ENCODE measurements at regions not wholly inside any gene's neighbourhood (a gene's known extent, or its start where the extent isn't known, plus 50 kb on each side); places are given as distances from the start of the nearest gene placed in this dataset.

DNA sequence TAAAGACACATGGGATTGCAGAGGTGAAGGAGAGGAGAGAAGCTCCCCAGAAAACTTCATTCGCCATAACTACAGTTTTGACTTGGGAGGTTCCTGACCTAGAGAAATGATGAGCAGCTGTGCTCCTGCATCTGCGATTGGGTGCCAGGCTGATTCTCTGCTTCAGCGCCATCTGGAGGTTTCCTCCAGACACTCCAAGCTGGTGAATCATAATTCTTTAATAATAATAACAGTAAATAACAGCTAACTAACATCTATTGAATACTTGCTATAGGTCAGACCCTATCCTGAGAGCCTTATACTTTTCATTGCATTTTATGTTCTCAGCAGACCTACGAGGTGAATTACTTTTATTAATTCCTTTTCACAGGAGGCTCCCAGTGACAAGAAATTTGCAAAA, 575.8 kb downstream of the TOX3 start:
- no peak overlapping the region for H3K9ac ChIP-seq (ENCODE audit: low read length in 5 of 5)
- H3K9me3 ChIP-seq (ENCODE audit: control insufficient read depth in 5 of 5, low read length in 5 of 5), result no peaks in the 10 kb centered on the region
- no peaks in the 10 kb centered on the region for H3K36me3 ChIP-seq (ENCODE audit: control insufficient read depth in 5 of 5, insufficient read depth in 5 of 5, low read length in 5 of 5)
- no peak overlapping the region for H3K27ac ChIP-seq (ENCODE audit: low read depth, low read length)
- H3K4me3 ChIP-seq (ENCODE audit: low read depth in 1 of 5, low read length in 5 of 5), result no peak overlapping the region
- H3K27me3 ChIP-seq (ENCODE audit: control insufficient read depth in 5 of 5, insufficient read depth in 4 of 5, low read length in 5 of 5), result no peaks in the 10 kb centered on the region
- no peaks in the 10 kb centered on the region for H3K4me1 ChIP-seq (ENCODE audit: control insufficient read depth in 5 of 5, insufficient read depth in 5 of 5, low read length in 5 of 5)

DNA sequence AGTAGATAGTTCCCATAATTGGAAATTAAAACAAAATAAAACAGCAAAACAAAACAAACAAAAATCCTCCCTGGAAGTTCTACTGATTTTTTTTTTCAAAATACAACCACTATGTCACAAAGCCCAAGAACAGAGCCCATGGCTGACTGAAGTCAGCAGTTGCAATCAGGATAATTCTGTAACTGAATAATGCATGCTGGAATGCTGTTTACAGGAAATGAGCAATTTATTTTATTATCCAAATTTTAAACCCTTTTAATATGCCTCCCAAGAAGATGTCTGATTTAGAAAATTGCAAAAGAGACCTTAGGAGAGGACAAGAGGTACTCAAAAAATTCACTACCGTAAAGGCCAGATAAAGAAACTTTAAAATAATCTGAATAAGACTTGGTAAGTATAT, 578.2 kb downstream of the TOX3 start:
- H3K36me3 ChIP-seq (ENCODE audit: control insufficient read depth in 5 of 5, insufficient read depth in 5 of 5, low read length in 5 of 5), result no peaks in the 10 kb centered on the region
- H3K27ac ChIP-seq (ENCODE audit: low read depth, low read length), result no peak overlapping the region
- H3K4me3 ChIP-seq (ENCODE audit: low read depth in 1 of 5, low read length in 5 of 5), result no peak overlapping the region
- H3K4me1 ChIP-seq (ENCODE audit: control insufficient read depth in 5 of 5, insufficient read depth in 5 of 5, low read length in 5 of 5), result no peaks in the 10 kb centered on the region
- H3K9ac ChIP-seq (ENCODE audit: low read length in 5 of 5), result no peak overlapping the region
- H3K9me3 ChIP-seq (ENCODE audit: control insufficient read depth in 5 of 5, low read length in 5 of 5), result no peaks in the 10 kb centered on the region
- peaks cover 0 to 3% (median 0%) of the 10 kb centered on the region in 5 donors for H3K27me3 ChIP-seq (ENCODE audit: control insufficient read depth in 5 of 5, insufficient read depth in 4 of 5, low read length in 5 of 5)

DNA sequence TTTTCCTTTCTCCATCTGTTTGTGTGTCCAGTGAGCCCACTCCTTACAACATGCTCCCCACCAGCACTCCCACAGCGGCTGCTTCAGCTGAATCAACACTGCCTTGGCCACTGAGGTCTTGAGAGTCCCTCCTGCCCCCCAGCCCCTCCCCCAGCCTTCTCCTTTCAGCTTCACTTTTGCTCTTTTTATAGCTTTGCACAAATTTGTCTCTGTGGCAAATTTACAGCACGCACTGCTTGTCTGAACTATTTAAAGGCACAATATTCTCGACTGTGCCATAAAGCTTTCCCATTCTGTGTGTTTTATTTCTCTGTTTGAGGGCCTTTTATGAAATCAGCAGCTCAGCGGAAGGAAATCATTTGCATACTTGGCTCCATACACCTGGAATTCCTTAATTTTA, 579.3 kb downstream of the TOX3 start:
- Histone ChIP-seq H3K9me3 (ENCODE audit: control insufficient read depth in 5 of 5, low read length in 5 of 5) (no peaks in the 10 kb centered on the region), H3K27me3 (ENCODE audit: control insufficient read depth in 5 of 5, insufficient read depth in 4 of 5, low read length in 5 of 5) (peaks cover 0 to 5% (median 0%) of the 10 kb centered on the region in 5 donors), H3K4me3 (ENCODE audit: low read depth in 1 of 5, low read length in 5 of 5) (no peak overlapping the region), H3K36me3 (ENCODE audit: control insufficient read depth in 5 of 5, insufficient read depth in 5 of 5, low read length in 5 of 5) (no peaks in the 10 kb centered on the region), H3K9ac (ENCODE audit: low read length in 5 of 5) (no peak overlapping the region), H3K4me1 (ENCODE audit: control insufficient read depth in 5 of 5, insufficient read depth in 5 of 5, low read length in 5 of 5) (no peaks in the 10 kb centered on the region), H3K27ac (ENCODE audit: low read depth, low read length) (no peak overlapping the region)

DNA sequence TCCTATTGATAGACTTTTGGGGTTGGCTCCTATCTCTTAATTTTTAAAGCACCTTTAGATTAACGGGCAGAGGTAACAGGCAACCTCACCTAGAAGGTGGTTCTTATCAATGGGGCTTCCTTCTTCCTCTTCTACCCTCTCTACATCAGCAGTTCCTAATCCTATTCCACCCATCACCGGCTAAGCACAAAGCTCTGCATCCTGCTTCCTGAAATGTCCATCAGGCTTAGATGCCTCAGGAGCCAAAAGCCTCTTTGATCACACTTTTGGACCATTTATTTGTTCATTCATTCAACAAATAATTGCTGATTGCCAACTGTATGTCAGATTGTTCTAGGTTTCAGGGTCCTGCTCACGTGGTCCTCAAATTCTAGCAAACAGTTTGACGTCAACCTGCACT, 586.0 kb downstream of the TOX3 start:
- Histone ChIP-seq H3K27ac (ENCODE audit: low read depth, low read length) (no peak overlapping the region), H3K27me3 (ENCODE audit: control insufficient read depth in 5 of 5, insufficient read depth in 4 of 5, low read length in 5 of 5) (peaks cover 0 to 6% (median 0%) of the 10 kb centered on the region in 5 donors), H3K9ac (ENCODE audit: low read length in 5 of 5) (no peak overlapping the region), H3K4me3 (ENCODE audit: low read depth in 1 of 5, low read length in 5 of 5) (no peak overlapping the region), H3K4me1 (ENCODE audit: control insufficient read depth in 5 of 5, insufficient read depth in 5 of 5, low read length in 5 of 5) (no peaks in the 10 kb centered on the region), H3K36me3 (ENCODE audit: control insufficient read depth in 5 of 5, insufficient read depth in 5 of 5, low read length in 5 of 5) (no peaks in the 10 kb centered on the region), H3K9me3 (ENCODE audit: control insufficient read depth in 5 of 5, low read length in 5 of 5) (no peaks in the 10 kb centered on the region)

DNA sequence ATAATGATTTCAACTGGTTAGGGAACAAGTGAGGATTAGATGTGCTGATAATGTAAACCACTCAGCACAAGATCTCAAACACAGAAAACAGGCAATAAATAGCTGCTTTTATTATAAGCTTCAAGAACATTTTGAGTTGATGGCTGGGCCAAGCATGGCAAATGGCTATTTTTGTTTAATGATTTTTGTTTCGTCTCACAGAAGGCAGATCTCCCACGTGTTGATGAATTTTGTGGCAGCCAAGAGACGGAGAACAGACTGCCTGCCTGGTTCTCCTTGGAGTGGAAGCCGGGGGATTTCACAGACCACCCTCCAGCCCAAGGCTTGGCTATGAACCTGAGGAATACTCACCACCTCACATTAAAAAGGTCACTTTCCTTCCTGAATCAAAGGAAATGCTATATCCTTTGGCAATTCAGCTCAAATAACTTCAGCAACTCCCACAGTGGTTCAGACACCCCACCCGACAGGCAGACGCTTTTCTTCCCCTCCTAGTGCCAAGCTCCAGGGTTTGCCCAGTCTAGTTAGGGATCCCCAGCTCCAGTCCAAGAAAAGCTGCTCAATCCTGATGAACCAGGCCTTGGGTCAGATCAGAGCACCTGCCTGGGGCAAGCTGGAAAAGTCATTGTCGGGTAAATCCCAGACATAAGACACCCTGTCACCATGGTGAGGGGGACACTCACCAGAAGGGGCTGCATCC, 593.5 kb downstream of the TOX3 start:
- no peaks in the 10 kb centered on the region for H3K4me1 ChIP-seq (ENCODE audit: control insufficient read depth in 5 of 5, insufficient read depth in 5 of 5, low read length in 5 of 5)

DNA sequence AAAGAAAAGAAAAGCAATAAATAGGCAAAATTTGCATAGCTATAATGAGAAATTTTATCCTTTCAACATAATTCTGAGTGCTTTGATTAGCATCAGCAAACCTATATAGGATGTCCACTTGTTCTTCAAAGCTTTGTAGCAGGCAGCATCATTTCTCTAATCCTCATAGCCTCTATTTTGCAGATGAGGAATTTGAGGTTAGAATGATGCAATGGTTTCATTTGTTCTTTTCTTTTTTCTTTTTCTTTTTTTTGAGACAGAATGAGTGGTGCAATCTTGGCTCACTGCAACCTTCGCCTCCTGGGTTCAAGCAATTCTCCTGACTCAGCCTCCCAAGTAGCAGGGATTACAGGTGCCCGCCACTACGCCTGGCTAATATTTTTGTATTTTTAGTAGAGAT, 594.4 kb downstream of the TOX3 start:
- Histone ChIP-seq H3K36me3 (ENCODE audit: control insufficient read depth in 5 of 5, insufficient read depth in 5 of 5, low read length in 5 of 5) (no peaks in the 10 kb centered on the region), H3K27me3 (ENCODE audit: control insufficient read depth in 5 of 5, insufficient read depth in 4 of 5, low read length in 5 of 5) (peaks cover 4 to 7% (median 5%) of the 10 kb centered on the region in 5 donors), H3K9me3 (ENCODE audit: control insufficient read depth in 5 of 5, low read length in 5 of 5) (no peaks in the 10 kb centered on the region), H3K4me1 (ENCODE audit: control insufficient read depth in 5 of 5, insufficient read depth in 5 of 5, low read length in 5 of 5) (no peaks in the 10 kb centered on the region), H3K4me3 (ENCODE audit: low read depth in 1 of 5, low read length in 5 of 5) (no peak overlapping the region), H3K9ac (ENCODE audit: low read length in 5 of 5) (no peak overlapping the region), H3K27ac (ENCODE audit: low read depth, low read length) (no peak overlapping the region)

More for the DNA sequence above, 593.5 kb downstream of the TOX3 start:
- Histone ChIP-seq H3K9ac (ENCODE audit: low read length in 5 of 5) (no peak overlapping the region), H3K4me3 (ENCODE audit: low read depth in 1 of 5, low read length in 5 of 5) (no peak overlapping the region), H3K27me3 (ENCODE audit: control insufficient read depth in 5 of 5, insufficient read depth in 4 of 5, low read length in 5 of 5) (peaks cover 4 to 7% (median 5%) of the 10 kb centered on the region in 5 donors), H3K36me3 (ENCODE audit: control insufficient read depth in 5 of 5, insufficient read depth in 5 of 5, low read length in 5 of 5) (no peaks in the 10 kb centered on the region), H3K27ac (ENCODE audit: low read depth, low read length) (no peak overlapping the region), H3K9me3 (ENCODE audit: control insufficient read depth in 5 of 5, low read length in 5 of 5) (no peaks in the 10 kb centered on the region)

DNA sequence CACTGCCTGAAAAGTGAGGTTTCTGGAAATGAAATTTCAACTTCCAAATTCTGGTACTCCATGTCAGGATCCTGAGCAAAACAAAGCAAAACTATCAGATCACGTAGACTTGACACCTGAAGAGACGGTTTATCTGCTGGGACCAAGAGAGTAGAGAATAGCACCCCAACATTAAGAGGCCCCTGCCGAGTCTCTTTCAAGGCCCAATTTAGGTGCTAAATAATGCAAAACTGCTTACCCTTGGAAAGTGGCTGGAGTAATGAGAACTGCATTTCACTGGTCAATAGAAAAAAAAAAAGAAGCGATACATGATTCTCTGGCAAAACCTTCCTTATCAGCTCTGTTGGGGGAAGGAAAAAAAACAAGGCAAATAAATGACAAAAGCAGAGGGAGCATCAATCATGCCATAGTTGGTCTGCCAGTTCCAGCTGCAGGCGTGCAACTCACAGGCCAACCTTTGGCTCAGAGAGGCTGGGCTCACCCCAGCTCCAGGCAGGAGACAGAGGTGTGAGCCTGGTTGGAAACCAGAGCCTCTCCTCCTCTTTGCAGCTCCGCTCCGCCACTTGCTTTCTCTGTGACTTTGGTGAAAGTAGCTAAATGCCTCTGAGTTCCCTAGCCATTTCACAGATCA, 595.2 kb downstream of the TOX3 start:
- Histone ChIP-seq H3K9me3 (ENCODE audit: control insufficient read depth in 5 of 5, low read length in 5 of 5) (no peaks in the 10 kb centered on the region), H3K36me3 (ENCODE audit: control insufficient read depth in 5 of 5, insufficient read depth in 5 of 5, low read length in 5 of 5) (no peaks in the 10 kb centered on the region), H3K27me3 (ENCODE audit: control insufficient read depth in 5 of 5, insufficient read depth in 4 of 5, low read length in 5 of 5) (peaks cover 4 to 7% (median 5%) of the 10 kb centered on the region in 5 donors), H3K9ac (ENCODE audit: low read length in 5 of 5) (no peak overlapping the region), H3K4me1 (ENCODE audit: control insufficient read depth in 5 of 5, insufficient read depth in 5 of 5, low read length in 5 of 5) (no peaks in the 10 kb centered on the region), H3K27ac (ENCODE audit: low read depth, low read length) (no peak overlapping the region), H3K4me3 (ENCODE audit: low read depth in 1 of 5, low read length in 5 of 5) (no peak overlapping the region)

DNA sequence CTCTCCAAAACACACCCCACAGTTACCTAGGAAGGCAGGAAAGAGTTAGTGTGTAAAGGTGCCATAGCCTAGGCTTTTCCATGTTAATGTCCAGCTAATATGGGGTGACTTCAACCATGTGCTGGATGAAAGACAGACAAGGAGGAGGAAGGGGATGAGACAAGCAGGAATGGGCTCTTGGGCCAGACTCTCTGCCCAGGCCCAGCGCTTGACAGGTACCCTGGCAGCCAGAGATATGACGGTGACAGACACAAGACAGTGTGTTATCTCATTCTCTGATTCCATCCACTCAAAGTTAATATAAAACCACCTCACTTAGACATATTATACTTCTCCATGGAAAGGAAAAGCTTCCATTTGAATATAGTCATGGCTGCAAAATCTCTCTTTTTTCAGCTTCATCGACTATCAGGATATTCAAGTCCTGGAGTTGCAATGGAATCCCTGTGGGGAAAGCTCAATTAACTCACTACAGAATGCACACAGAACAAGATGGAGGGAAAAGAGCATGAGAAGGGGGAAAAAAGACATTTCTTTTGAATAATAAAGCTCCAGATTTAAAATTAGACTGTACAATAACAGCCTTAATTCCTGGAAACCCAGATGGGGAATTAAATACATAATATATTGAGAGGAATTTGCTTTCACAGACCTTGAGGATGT, 596.7 kb downstream of the TOX3 start:
- no peaks in the 10 kb centered on the region for H3K36me3 ChIP-seq (ENCODE audit: control insufficient read depth in 5 of 5, insufficient read depth in 5 of 5, low read length in 5 of 5)
- H3K9ac ChIP-seq (ENCODE audit: low read length in 5 of 5), result no peak overlapping the region
- no peak overlapping the region for H3K4me3 ChIP-seq (ENCODE audit: low read depth in 1 of 5, low read length in 5 of 5)
- no peak overlapping the region for H3K27ac ChIP-seq (ENCODE audit: low read depth, low read length)
- peaks cover 4 to 7% (median 5%) of the 10 kb centered on the region in 5 donors for H3K27me3 ChIP-seq (ENCODE audit: control insufficient read depth in 5 of 5, insufficient read depth in 4 of 5, low read length in 5 of 5)
- no peaks in the 10 kb centered on the region for H3K9me3 ChIP-seq (ENCODE audit: control insufficient read depth in 5 of 5, low read length in 5 of 5)
- no peaks in the 10 kb centered on the region for H3K4me1 ChIP-seq (ENCODE audit: control insufficient read depth in 5 of 5, insufficient read depth in 5 of 5, low read length in 5 of 5)

DNA sequence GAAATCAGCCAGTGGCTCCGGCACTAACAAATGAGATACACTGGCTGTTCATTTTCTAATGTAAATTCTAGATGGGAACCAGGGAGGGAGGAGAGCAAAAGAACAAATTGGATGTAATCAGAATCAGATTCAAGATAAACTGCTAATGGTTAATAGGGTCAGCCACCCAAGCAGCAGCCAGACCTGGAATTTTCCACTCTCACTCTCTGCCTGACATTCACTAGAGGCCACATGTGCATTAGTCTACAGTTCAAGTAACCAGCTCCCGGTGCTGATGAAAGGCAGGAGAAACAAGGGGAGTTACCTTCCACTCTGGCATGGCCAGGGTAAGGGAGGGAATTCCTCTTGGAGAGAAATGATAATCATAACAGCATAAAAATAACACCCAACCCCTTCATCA, 597.7 kb downstream of the TOX3 start:
- Histone ChIP-seq H3K9ac (ENCODE audit: low read length in 5 of 5) (no peak overlapping the region), H3K4me1 (ENCODE audit: control insufficient read depth in 5 of 5, insufficient read depth in 5 of 5, low read length in 5 of 5) (no peaks in the 10 kb centered on the region), H3K9me3 (ENCODE audit: control insufficient read depth in 5 of 5, low read length in 5 of 5) (no peaks in the 10 kb centered on the region), H3K27ac (ENCODE audit: low read depth, low read length) (no peak overlapping the region), H3K36me3 (ENCODE audit: control insufficient read depth in 5 of 5, insufficient read depth in 5 of 5, low read length in 5 of 5) (no peaks in the 10 kb centered on the region), H3K4me3 (ENCODE audit: low read depth in 1 of 5, low read length in 5 of 5) (no peak overlapping the region), H3K27me3 (ENCODE audit: control insufficient read depth in 5 of 5, insufficient read depth in 4 of 5, low read length in 5 of 5) (peaks cover 4 to 7% (median 5%) of the 10 kb centered on the region in 5 donors)

DNA sequence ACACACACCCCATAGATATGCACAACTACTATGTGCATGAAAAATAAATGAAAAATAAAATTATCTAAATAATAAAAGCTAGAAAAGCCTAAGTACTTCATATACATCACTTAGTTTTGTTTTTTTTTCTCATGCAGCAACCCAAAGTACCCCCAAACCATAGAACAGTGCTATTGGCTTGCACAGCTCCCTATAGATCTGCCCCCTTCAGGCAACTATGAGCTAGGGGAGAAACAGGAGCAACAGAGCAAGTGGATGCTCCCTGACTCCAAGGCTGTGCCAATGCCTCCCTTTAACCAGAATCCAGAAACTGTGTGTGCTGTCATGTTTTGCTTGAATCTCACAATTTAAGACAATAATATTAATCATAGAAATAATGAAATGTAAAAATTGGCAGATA, 605.5 kb downstream of the TOX3 start:
- H3K4me1 ChIP-seq (ENCODE audit: control insufficient read depth in 5 of 5, insufficient read depth in 5 of 5, low read length in 5 of 5), result no peaks in the 10 kb centered on the region
- H3K36me3 ChIP-seq (ENCODE audit: control insufficient read depth in 5 of 5, insufficient read depth in 5 of 5, low read length in 5 of 5), result no peaks in the 10 kb centered on the region
- H3K9me3 ChIP-seq (ENCODE audit: control insufficient read depth in 5 of 5, low read length in 5 of 5), result no peaks in the 10 kb centered on the region
- no peak overlapping the region for H3K9ac ChIP-seq (ENCODE audit: low read length in 5 of 5)
- H3K27ac ChIP-seq (ENCODE audit: low read depth, low read length), result no peak overlapping the region
- H3K27me3 ChIP-seq (ENCODE audit: control insufficient read depth in 5 of 5, insufficient read depth in 4 of 5, low read length in 5 of 5), result peaks cover 0 to 3% (median 0%) of the 10 kb centered on the region in 5 donors
- H3K4me3 ChIP-seq (ENCODE audit: low read depth in 1 of 5, low read length in 5 of 5), result no peak overlapping the region

All from subcutaneous abdominal adipose tissue (tissue), 5 donors.